NCI-H460 (cell line): ENCODE measurements at regions not wholly inside any gene's neighbourhood (a gene's known extent, or its start where the extent isn't known, plus 50 kb on each side); places are given as distances from the start of the nearest gene placed in this dataset.
"Not testable (repeated sequence)": the region's sequence is repeated elsewhere in the genome, so short reads cannot be mapped to it uniquely, and the experiment has no call there.

Experiments
- DNase-seq: peaks from one replicate; pipeline ENCODE4 v3.0.0-alpha.2; 2016; ENCODE audit warnings: low read depth; ENCODE audit errors: extremely low read depth

GRCh38 chr12:115305867-115306266 is 621.9 kb upstream of the TBX3 start:
- DNase-seq = no peak

DNA sequence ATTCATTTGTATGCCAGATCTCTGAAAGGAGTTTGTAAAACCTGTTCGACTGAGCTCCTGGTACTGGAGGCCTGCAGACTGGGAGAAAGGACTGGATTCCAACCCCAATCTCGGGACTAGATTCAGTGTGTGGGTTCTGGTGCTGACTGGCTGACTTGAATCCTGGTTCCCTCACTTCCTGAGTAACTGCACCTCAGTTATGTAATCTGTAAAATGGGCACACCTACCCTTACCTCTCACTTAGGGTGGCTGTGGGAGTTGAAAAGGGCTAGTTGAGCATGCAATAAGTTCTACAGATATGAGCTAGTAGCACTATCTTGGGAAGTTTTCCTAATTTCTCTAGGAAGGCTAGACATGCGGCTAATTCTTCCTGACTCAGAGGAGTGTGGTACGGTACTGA is 621.3 kb upstream of the TBX3 start:
- DNase-seq = no peak

GRCh38 chr12:115303723-115304309 is 619.8 kb upstream of the TBX3 start:
- DNase-seq = no peak

- DNase-seq = no peak
Observed at GRCh38 chr12:115297445-115297844, 613.5 kb upstream of the TBX3 start.

DNA sequence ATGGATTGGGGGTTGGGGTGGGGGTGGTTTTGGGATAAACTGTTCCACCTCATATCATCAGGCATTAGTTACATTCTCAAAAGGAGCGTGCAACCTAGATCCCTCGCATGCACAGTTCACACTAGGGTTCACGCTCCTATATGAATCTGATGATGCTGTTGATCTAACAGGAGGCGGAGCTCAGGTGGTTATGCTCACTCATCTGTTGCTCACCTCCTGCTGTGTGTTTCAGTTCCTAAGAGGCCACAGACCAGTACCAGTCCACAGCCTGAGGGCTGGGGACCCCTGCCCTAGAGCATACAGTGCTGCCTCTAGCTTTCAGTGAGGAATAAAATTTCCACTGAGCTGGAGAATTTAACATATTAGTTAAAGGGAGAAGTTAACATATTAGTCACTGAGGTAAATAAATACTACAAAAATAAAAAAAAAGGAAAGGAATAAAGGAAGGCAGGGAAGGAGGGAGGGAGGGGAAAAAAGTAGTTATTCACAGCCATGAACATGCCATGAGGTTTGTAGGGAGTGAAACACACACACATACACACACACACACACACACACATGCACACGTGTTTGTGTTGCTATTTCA is 612.7 kb upstream of the TBX3 start:
- no peak for DNase-seq

DNA sequence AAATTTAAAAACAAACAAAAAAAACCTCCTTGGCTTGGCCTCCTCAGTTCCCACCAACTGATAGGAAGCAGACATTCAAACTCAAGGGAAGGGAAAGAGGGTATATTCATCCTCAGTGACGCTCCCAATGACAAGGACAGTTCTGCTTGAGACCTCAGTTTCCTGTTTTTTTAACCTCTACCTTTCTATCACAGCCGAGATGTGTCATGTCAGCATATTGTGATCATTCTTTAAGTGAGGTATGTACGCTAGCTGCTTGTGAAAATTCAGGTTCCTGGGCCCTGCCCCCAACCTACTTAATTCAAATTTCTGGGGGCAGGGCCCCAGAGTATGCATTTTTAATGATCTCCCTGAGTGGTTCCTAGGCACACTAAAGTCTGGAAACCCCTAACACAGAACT is 611.9 kb upstream of the TBX3 start:
- DNase-seq = no peak

DNA sequence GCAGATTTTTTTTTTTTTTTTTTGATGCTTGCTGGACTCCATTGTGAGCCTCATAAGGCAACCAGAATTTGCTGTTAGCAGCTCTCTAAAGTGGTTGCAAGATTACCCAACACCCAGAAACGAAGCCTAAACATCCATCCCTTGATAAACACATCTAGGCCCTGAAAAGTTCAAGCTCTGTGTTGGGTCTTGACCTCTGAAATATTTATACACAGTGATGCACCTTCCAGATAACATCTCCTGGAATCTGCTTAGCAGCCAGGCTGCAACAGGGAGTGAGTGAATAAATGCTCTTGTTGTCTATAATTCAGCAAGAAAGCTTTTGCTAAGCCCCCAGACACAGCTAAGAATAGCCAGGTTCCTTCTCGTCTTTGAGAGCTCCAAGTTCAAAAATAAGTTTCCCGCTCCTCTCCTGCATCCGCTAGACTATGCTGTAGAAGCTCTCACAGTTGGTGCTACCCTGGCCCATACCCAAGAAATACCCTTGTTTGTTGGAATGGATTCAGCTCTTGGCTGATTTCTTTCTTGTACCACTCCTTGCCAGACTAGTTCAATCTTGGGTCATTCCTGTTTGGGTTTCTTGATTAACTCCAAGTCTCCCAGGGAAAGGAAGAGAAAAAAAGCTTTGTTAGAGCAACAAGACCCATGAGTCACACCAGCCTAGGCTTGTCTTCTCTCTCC is 610.6 kb upstream of the TBX3 start:
- DNase-seq = no peak

- DNase-seq = not testable (repeated sequence)
Observed at GRCh38 chr12:115285429-115285828, 601.5 kb upstream of the TBX3 start.

DNA sequence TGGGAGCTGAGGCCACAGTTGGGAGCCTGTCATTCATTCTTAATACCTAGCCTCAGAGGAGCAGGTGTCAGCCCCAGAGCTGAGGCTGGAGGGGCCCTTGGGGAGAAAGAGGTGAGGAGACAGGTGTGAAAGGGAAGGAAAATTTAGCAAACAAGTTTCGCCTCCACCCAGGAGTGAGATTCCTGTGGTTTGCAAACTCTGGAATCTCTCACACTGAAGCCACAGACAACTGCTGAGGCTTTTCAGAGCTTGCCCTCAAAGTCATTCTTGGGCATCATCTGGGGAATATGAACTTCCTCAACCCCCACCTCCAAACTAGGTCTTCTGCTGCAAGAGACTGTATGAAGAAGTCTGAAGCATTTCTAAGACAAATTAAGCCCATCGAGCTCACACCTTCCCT is 589.5 kb upstream of the TBX3 start:
- no peak for DNase-seq

- no peak for DNase-seq
Observed at GRCh38 chr12:115268451-115268850, 584.5 kb upstream of the TBX3 start.

GRCh38 chr12:115267891-115268290 is 583.9 kb upstream of the TBX3 start:
- no peak for DNase-seq

GRCh38 chr12:115267464-115267863 is 583.5 kb upstream of the TBX3 start:
- no peak for DNase-seq

DNA sequence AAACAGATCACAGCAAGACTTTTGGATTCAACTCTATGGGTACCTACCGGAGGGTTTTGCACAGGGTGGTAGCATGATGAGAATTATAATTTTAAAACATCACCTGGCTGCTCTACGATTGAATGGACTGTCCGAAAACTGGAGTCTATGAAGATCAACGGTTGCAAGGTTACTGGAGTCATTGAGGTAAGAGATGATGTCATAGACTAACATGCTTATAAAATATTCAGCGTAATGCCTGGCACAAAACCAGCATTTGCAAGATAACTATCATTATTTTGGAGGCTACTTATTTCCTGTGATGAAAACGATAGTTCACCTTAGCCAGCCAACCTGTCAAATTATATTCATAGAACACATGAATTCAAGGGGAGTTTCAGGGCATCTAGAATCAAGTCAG is 580.6 kb upstream of the TBX3 start:
- no peak for DNase-seq

GRCh38 chr12:115261691-115262398 is 577.9 kb upstream of the TBX3 start:
- DNase-seq = no peak

GRCh38 chr12:115260762-115261675 is 577.0 kb upstream of the TBX3 start:
- no peak for DNase-seq

- DNase-seq = no peak
Observed at GRCh38 chr12:115259968-115260747, 576.2 kb upstream of the TBX3 start.

GRCh38 chr12:115257791-115258190 is 573.8 kb upstream of the TBX3 start:
- no peak for DNase-seq

GRCh38 chr12:115255962-115256361 is 572.0 kb upstream of the TBX3 start:
- DNase-seq = no peak

DNA sequence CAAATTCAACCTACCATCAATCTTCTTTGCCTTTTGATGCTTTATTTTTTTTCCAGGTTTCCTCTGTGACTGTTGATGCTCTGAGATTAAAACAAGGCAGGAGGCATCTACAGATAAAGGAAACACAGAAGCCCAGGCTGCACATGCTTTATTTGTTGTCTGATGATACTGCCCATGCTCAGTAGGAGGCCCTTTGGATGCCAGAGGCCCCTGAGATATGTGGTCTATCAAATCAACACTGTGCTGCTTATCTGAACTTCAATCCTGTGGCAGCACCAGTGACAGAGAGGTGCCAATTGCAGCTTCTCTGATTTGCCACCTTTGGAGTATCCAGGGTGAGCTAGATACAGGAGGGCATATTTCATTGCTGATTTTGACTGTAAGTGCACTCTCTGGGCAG is 571.3 kb upstream of the TBX3 start:
- DNase-seq = no peak

DNA sequence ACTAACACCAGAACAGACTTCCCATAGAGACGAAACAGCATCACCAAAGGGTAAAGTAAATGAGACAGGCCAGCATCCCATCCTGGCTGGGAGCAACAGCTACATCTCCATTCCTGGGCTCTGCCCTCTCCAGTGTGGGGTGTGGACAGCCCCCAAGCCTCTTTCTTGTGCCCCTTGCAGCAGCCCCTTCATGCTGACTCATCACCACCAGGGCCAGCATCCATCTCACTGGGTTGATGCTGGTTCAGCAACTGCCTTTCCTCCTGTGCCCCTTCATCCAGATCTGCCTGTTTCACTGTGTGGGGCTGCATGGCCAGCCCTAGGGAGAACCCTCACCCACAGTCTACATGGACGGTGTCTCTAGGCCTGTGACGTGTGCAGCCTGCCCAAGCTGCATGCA is 569.1 kb upstream of the TBX3 start:
- no peak for DNase-seq
